K562 (cell line): ENCODE measurements at regions not wholly inside any gene's neighbourhood (a gene's known extent, or its start where the extent isn't known, plus 50 kb on each side); places are given as distances from the start of the nearest gene placed in this dataset.

Experiments
- KDM5B ChIP-seq: fragments of 200-600 bp; sonication (generic); IDR thresholded peaks from 2 replicates; pipeline ENCODE4 v1.6.1; 2012; ENCODE audit warnings: low read depth, mild to moderate bottlenecking, moderate library complexity, low read length, control low read depth, inconsistent platforms; ENCODE audit not compliant: insufficient replicate concordance
- MEIS2 ChIP-seq: fragments of 450-650 bp; IDR thresholded peaks from 2 replicates; pipeline ENCODE4 v1.6.1; 2014; ENCODE audit warnings: mild to moderate bottlenecking; ENCODE audit not compliant: partially characterized antibody
- SAP30 ChIP-seq: fragments of 200-600 bp; sonication (generic); IDR thresholded peaks from 2 replicates; pipeline ENCODE4 v1.6.1; 2012; ENCODE audit warnings: borderline replicate concordance, low read depth, mild to moderate bottlenecking, moderate library complexity, low read length, control low read depth, inconsistent platforms; ENCODE audit not compliant: insufficient read depth, poor library complexity, severe bottlenecking
- SP2 ChIP-seq: IDR thresholded peaks from 2 replicates; pipeline ENCODE4 v1.6.1; 2011; ENCODE audit warnings: mild to moderate bottlenecking, low read depth, low read length, moderate library complexity; ENCODE audit not compliant: poor library complexity, severe bottlenecking; ENCODE audit errors: extremely low read depth
- ZNF274 ChIP-seq: IDR thresholded peaks from 2 replicates; pipeline ENCODE4 v1.6.1; 2011; ENCODE audit warnings: low read depth, mild to moderate bottlenecking, low read length, moderate library complexity, borderline replicate concordance
- ZNF699 ChIP-seq: fragments of 250-450 bp; sonication (Bioruptor Pico); IDR thresholded peaks from 2 replicates; pipeline ENCODE4 v1.8.0; 2021; ENCODE audit warnings: mild to moderate bottlenecking, moderate library complexity; ENCODE audit not compliant: insufficient replicate concordance
- TF ChIP-seq, protein P1 (sequence below): fragments of 450-650 bp; IDR thresholded peaks from 2 replicates; pipeline ENCODE4 v1.6.1; 2017; ENCODE audit warnings: mild to moderate bottlenecking, moderate library complexity
- TF ChIP-seq, protein P2 (sequence below): fragments of 250-450 bp; sonication (Bioruptor Pico); IDR thresholded peaks from 2 replicates; pipeline ENCODE4 v1.5.0; 2020; ENCODE audit warnings: mild to moderate bottlenecking, borderline replicate concordance

DNA sequence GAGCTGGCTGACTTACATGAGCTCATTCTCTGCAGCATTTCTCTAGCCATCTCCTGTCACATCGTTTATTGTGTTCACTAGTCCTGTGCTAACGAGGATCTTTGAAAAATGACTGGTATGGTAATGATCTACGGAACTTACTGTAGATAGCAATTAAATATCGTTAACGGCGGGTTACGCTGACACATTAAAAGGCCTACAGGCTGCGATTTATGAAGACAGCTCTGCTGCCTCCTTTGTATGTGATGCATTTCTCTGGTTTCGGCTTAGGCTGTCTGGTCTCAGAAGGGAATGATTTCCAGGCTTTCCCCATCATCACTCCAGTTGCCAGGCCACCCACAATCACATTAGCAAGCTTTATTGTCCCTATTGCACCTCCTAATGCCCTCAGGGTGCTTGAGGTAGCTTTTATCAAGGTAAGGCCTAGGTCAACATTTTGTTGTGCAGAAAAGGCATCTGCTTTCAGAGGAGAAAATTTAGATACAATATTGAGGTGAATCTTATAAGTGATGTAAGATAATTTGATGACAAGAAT, 284.4 kb downstream of the SOX11 start (continued):
- TF ChIP-seq, protein P1, sequence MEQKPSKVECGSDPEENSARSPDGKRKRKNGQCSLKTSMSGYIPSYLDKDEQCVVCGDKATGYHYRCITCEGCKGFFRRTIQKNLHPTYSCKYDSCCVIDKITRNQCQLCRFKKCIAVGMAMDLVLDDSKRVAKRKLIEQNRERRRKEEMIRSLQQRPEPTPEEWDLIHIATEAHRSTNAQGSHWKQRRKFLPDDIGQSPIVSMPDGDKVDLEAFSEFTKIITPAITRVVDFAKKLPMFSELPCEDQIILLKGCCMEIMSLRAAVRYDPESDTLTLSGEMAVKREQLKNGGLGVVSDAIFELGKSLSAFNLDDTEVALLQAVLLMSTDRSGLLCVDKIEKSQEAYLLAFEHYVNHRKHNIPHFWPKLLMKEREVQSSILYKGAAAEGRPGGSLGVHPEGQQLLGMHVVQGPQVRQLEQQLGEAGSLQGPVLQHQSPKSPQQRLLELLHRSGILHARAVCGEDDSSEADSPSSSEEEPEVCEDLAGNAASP: no peak
- TF ChIP-seq, protein P2, sequence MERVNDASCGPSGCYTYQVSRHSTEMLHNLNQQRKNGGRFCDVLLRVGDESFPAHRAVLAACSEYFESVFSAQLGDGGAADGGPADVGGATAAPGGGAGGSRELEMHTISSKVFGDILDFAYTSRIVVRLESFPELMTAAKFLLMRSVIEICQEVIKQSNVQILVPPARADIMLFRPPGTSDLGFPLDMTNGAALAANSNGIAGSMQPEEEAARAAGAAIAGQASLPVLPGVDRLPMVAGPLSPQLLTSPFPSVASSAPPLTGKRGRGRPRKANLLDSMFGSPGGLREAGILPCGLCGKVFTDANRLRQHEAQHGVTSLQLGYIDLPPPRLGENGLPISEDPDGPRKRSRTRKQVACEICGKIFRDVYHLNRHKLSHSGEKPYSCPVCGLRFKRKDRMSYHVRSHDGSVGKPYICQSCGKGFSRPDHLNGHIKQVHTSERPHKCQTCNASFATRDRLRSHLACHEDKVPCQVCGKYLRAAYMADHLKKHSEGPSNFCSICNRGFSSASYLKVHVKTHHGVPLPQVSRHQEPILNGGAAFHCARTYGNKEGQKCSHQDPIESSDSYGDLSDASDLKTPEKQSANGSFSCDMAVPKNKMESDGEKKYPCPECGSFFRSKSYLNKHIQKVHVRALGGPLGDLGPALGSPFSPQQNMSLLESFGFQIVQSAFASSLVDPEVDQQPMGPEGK (CRISPR knock-in tag): no peak
- no peak for TF ChIP-seq SAP30
- TF ChIP-seq ZNF699 (CRISPR knock-in tag): no peak
- no peak for TF ChIP-seq SP2
- no peak for TF ChIP-seq MEIS2
- TF ChIP-seq KDM5B: no peak
- no peak for TF ChIP-seq ZNF274
